SU-DHL-6 (cell line): ENCODE measurements at regions not wholly inside any gene's neighbourhood (a gene's known extent, or its start where the extent isn't known, plus 50 kb on each side); places are given as distances from the start of the nearest gene placed in this dataset.

Source experiments
- EZH2phosphoT487 ChIP-seq: fragments of 200-600 bp; sonication (generic), shearing (Covaris generic); conservative IDR thresholded peaks from 2 replicates; pipeline ENCODE4 v1.6.1; 2018; ENCODE audit warnings: mild to moderate bottlenecking, antibody characterized with exemption, low read length, moderate library complexity, mixed read lengths
- TF ChIP-seq, protein P1 (sequence below): fragments of 200-600 bp; sonication (generic); IDR thresholded peaks from one replicate; pipeline ENCODE4 v1.5.1; 2017; ENCODE audit warnings: antibody characterized with exemption, mild to moderate bottlenecking, low read length, moderate library complexity; ENCODE audit not compliant: insufficient read depth, poor library complexity, severe bottlenecking

DNA sequence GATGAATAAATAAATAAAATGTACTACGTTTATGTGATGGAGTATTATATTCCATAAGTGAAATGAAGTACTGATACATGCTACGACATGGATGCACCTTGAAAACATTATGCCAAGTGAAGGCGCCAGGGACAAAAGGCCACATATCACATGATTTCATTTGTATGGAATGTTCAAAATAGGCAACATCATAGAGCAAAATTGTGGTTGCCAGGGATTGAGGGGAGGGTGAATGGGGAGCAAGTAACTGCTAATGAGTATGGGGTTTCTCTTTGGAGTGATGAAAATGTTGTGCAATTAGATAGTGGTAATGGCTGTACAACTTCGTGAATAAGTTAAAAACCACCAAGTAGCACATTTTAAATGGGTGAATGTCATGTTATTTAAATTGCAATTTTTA is 132.8 kb downstream of the SLC38A4 start:
- TF ChIP-seq, protein P1, sequence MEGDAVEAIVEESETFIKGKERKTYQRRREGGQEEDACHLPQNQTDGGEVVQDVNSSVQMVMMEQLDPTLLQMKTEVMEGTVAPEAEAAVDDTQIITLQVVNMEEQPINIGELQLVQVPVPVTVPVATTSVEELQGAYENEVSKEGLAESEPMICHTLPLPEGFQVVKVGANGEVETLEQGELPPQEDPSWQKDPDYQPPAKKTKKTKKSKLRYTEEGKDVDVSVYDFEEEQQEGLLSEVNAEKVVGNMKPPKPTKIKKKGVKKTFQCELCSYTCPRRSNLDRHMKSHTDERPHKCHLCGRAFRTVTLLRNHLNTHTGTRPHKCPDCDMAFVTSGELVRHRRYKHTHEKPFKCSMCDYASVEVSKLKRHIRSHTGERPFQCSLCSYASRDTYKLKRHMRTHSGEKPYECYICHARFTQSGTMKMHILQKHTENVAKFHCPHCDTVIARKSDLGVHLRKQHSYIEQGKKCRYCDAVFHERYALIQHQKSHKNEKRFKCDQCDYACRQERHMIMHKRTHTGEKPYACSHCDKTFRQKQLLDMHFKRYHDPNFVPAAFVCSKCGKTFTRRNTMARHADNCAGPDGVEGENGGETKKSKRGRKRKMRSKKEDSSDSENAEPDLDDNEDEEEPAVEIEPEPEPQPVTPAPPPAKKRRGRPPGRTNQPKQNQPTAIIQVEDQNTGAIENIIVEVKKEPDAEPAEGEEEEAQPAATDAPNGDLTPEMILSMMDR, result no peak
- TF ChIP-seq EZH2phosphoT487, result no peak
